ENCODE measurements at regions not wholly inside any gene's neighbourhood (a gene's known extent, or its start where the extent isn't known, plus 50 kb on each side); places are given as distances from the start of the nearest gene placed in this dataset.

DNA sequence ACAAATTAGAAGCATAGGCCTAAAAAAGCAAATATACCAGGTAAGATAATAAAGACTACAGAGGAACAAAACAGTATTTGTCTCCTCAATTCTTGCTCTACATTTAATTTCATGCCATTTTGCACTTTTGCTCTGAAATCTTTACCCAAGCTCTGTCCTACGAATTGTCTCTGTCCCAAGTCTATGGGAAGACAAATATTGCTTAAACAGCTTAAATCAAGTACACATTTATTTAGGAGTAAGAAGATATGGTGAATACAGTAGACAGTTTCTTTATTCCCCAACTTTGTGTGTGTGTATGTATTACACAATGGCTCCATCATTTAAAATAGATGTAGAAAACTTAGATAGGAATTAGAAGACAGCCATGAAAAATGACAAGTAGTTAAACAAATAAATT is 163.5 kb upstream of the POU5F2 start:
- TF ChIP-seq, protein P1, sequence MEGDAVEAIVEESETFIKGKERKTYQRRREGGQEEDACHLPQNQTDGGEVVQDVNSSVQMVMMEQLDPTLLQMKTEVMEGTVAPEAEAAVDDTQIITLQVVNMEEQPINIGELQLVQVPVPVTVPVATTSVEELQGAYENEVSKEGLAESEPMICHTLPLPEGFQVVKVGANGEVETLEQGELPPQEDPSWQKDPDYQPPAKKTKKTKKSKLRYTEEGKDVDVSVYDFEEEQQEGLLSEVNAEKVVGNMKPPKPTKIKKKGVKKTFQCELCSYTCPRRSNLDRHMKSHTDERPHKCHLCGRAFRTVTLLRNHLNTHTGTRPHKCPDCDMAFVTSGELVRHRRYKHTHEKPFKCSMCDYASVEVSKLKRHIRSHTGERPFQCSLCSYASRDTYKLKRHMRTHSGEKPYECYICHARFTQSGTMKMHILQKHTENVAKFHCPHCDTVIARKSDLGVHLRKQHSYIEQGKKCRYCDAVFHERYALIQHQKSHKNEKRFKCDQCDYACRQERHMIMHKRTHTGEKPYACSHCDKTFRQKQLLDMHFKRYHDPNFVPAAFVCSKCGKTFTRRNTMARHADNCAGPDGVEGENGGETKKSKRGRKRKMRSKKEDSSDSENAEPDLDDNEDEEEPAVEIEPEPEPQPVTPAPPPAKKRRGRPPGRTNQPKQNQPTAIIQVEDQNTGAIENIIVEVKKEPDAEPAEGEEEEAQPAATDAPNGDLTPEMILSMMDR (optimal IDR thresholded peaks at IDR 0.05 in 1 of 3, IDR thresholded peaks at IDR 0.05 in 1 of 3, conservative IDR thresholded peaks at IDR 0.05 in 1 of 3; ENCODE audit: extremely low read depth in 1 of 3, insufficient read depth in 2 of 3, low read length in 3 of 3): no peak
- TF ChIP-seq EZH2 (IDR thresholded peaks at IDR 0.05; ENCODE audit: low read length): no peak

Measured in keratinocyte (primary cell).